Embryonic facial prominence (tissue), 1 donor: ENCODE measurements at regions not wholly inside any gene's neighbourhood (a gene's known extent, or its start where the extent isn't known, plus 50 kb on each side); places are given as distances from the start of the nearest gene placed in this dataset.
A peak's percentile ranks its signal among the peaks of the same experiment; 100 is the strongest.

ENCODE experiments used
- DNase-seq: peaks from one replicate; pipeline ENCODE4 v3.0.0-alpha.2; 2016; ENCODE audit errors: extremely low spot score

- DNase-seq = no peak
These were observed 226.9 kb downstream of the TMEM38B start for GRCh38 chr9:105921057-105921726.

- no peak for DNase-seq
These were observed 234.1 kb downstream of the TMEM38B start for GRCh38 chr9:105928416-105928815.

GRCh38 chr9:105930011-105930627 is 235.8 kb downstream of the TMEM38B start:
- no peak for DNase-seq

- no peak for DNase-seq
These were observed 237.9 kb downstream of the TMEM38B start for GRCh38 chr9:105932276-105932675.

DNA sequence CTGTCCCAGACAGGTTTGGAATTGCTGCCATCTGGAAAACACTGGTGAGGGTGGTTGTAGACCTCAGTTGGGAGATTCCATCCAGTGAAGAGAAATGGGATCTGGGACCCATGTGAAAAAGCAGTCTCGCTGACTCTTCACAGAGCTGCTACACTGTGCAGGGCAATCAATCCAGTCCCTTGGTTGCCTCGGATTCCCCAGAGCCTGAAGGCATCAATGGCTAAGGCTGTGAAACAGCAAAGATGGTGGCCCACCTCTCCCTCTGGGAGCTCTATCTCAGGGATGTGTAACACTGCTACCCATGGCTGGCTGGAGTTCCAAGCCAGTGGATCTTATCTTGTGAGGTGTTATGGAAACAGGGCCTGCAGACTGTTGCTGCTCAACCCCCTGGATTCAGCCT is 256.1 kb downstream of the TMEM38B start:
- DNase-seq = no peak

- DNase-seq = no peak
These were observed 256.6 kb downstream of the TMEM38B start for GRCh38 chr9:105950894-105951293.

DNA sequence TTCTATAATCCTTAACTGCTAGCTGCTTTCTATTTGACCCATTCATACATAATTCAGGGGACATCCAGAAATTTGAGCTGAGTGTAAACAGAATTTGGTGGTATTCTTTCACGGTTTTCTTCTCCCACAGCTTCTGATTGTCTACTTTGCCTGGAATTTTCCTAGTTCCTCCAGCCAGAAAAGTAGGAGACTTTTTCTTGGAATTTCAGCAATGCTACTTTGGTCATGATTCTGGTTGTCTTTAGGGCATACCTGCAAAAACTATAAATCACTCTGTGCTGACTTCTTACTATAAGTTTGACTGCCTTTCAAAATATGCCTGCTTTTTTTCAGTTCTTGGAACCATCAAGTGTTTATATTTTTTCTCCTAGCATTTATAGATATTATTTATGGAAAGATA is 260.2 kb downstream of the TMEM38B start:
- no peak for DNase-seq

- DNase-seq = no peak
These were observed 263.5 kb downstream of the TMEM38B start for GRCh38 chr9:105957830-105958229.

DNA sequence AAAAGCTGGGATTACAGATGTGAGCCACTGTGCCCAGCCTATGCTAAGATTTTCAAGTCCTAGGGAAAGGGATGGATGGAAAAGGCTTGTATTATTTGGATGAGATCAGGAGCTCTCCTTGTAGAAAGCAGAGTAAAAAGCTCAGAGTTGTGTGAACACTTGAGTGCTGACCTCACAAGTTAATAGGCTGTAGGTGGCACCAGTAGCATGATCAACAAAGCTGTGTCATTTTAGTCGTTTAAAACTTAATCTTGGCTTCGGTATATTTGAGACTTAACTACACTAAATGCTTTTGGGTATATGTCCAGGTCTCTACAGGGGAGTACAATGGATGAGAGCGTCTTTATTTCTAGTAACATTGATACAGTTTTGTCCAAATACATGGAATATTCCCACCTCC is 264.2 kb downstream of the TMEM38B start:
- DNase-seq = no peak

- DNase-seq = no peak
These were observed 265.2 kb downstream of the TMEM38B start for GRCh38 chr9:105959531-105959930.

DNA sequence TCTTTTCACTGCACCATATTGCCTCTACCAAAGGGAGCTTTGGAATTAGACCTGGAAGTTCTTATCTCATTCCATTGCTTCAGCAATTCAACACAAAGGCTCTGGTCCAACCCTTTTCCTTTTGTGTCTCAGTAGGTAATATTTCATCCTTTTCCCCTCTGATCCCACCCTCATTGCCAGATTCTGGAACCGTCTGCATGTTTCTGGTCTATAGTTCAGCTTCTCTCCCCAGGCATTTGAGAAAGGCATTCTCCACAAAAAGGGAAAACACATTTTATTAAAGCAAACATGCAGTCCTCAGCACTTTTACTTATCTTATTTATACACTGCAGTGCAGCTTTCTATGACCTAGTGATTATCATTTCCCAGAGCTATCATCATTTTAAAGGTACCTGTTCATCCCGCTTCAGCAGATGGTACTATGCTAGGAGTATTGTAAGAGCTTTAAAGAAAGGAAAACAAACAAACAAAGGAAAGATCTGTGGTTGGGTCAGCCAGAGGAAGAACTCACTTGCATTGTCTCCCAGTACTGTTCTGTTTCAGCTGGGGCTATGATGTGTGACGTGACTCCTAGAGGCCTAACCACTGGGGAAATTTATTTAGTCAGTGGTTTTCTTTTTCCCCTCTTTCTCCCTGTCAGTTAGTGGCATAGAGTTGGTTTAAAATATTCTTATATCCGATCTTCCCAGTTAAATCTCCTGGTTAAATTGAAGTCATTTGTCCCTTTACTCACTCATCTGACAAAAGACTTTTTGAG is 269.2 kb downstream of the TMEM38B start:
- DNase-seq = no peak

DNA sequence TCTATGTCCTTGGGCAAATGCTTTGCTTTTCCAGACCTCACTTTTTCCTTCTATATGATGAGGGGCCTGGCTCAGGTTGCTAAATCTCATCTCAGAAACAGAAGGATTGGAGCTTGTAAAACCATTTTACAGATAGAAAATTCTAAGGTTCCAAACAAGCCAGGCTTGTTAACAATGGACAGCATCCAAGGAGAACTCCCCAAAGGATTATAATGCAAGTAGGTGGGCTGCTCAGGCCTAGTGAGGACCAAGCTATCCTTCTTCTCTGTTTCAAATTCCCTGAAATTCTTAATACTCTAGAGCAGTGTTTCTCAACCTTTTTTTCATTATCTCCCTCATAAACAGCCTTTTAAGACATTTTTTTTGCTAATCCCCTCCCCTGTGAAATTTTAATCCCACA is 269.8 kb downstream of the TMEM38B start:
- DNase-seq = no peak

DNA sequence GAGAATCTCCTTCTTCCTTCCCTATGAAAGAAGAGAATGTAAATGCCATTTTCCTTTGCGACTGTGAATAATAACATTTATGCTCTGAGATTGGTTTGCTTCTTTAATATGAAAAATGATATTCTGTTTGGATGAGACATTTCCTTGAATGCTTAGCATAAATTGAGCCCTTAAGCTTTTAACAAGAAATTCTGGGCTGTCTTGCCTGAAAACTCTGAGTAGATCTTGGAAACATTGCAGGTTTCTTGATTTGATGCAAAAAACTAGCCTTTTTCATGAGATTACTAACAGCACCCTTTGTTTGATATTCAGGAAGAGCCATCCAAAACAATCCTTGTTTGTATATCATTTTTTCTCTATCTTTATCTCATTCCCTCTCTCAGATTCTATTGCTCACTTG is 272.5 kb downstream of the TMEM38B start:
- no peak for DNase-seq

GRCh38 chr9:105967248-105967647 is 272.9 kb downstream of the TMEM38B start:
- no peak for DNase-seq

- DNase-seq = no peak
These were observed 273.5 kb downstream of the TMEM38B start for GRCh38 chr9:105967797-105968196.

DNA sequence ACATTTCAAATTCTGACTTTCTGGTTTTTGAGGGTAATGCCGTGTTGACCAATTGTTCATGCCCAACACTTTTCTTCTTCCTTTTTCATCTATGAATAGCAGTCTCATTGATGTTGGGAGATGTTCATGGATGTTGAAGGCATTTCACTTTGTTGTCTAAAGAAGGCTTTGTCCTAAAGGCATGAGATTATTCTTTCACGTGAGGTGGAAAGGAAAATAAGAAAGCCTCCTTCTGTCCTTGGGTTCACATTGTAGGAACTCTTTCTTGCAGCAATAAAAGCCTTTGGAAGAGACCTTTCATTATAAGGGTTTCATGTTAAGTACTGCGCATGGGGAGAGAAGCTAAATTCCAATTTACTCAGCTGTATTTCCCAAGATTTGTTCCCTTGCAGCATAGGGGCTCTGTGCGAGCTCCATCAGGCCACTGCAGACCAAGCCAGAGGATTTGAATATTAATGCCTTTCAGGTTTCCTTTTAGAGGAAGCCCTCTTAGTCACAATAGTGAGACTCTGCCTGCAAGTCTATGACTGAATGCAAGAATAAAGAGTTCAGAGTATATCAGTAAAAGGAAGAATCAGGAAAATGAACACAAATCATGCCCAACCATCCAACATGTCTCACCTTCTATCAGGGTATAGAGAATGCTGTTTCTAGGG is 274.6 kb downstream of the TMEM38B start:
- no peak for DNase-seq

DNA sequence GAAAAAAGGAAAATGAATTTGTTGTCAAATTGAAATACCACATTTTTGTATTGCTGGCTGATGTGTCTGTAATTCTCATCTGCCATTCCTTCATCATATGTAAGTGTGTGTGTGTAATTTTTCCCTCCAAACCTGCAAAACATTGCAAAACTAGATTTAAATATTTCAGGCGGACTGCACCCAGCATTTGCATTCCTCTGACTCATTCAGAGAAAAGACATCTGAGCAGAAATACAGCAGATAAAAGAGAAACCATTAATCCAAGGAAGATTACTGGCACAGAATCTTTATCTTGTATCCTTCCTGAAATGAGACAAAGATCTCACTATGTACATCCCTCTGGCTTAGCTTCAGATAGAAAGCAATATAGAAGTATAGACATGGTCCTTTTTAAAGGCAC is 275.3 kb downstream of the TMEM38B start:
- no peak for DNase-seq

- DNase-seq = no peak
These were observed 277.6 kb downstream of the TMEM38B start for GRCh38 chr9:105971986-105972385.

GRCh38 chr9:105972466-105973204 is 278.3 kb downstream of the TMEM38B start:
- no peak for DNase-seq

- peak; percentile 35 for DNase-seq
These were observed 279.6 kb downstream of the TMEM38B start for GRCh38 chr9:105973951-105974351.

DNA sequence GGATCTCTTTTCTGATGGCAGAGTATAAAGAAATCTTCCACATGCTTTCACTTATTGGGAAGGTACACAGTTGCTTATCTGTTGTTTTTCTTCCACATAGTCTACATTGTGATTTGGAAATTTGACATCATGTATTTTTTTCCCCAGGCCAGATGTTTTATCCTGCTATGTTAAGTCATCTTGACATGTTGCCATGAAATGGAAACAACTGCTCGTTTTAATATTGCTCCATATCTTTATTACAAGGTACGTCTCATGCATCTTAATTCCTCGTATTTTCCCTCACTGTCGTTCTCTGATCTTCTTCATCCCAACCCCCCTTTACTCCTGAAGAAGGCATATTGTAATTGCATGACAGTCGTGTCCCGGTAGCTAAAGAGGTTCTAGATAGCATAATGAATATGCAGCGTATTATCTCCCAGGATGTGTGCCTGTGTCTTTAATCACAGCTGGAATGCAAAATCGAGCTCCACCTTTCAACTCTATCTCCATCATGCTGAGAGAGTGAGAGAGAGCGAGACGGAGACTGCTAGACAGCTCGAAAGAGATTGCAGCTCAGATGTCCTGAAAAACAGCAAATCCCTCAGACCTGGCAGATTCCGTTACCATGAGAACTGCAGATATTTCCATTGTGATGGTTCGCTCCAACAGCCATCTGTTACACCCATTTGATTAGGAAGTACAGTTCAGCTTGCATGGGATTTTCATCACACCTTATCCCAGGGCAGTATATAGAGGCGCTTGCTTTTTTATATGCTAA is 281.7 kb downstream of the TMEM38B start:
- no peak for DNase-seq
